HCT116 (cell line): ENCODE measurements at regions not wholly inside any gene's neighbourhood (a gene's known extent, or its start where the extent isn't known, plus 50 kb on each side); places are given as distances from the start of the nearest gene placed in this dataset.

Experiments
- ATAC-seq: fragments of 200-7000 bp; cut with Tn5 transposase; 2 replicates; pipeline ENCODE4 v1.9.1; 2020; ENCODE audit warnings: mild to moderate bottlenecking, moderate library complexity
- BruUV-seq: library from RNA; stranded (reverse); fragments of 400-500 nt; replicated peaks from 2 replicates; lab custom pipeline; 2021; lab: Mats Ljungman, UMichigan
- CTCF ChIA-PET: fragments of 300-600 bp; sonication (Branson Sonifier 250); formaldehyde crosslinking; loops from one replicate; lab custom pipeline; 2021; ENCODE audit warnings: antibody characterized with exemption; lab: Charles Lee
- POLR2A ChIA-PET: fragments of 300-600, 350-600 bp; sonication (Branson Sonifier 250); formaldehyde crosslinking; loops from one replicate; lab custom pipeline; 2021; ENCODE audit warnings: antibody characterized with exemption; lab: Charles Lee
- RAD21 ChIA-PET, 2 experiments: fragments of 300-600 bp; sonication (Branson Sonifier 250); formaldehyde crosslinking; loops; one replicate each; lab custom pipeline; 2023; ENCODE audit warnings: low total read pairs in 2 of 2; ENCODE audit not compliant: uncharacterized antibody in 2 of 2, unreplicated experiment in 2 of 2, low non-redundant PET in 1 of 2; lab: Charles Lee
- DNase-seq: peaks from one replicate; pipeline ENCODE4 v3.0.0-alpha.2; 2010; ENCODE audit warnings: low read depth, low spot score
- H2AFZ ChIP-seq: fragments of 200-600 bp; shearing (Covaris generic), sonication (generic); 2 replicates; pipeline ENCODE4 v1.6.1; 2017; ENCODE audit warnings: low read depth, mixed run types, mixed read lengths, antibody characterized with exemption, low read length; ENCODE audit not compliant: poor library complexity, severe bottlenecking
- H3K27ac ChIP-seq: 2 replicates; pipeline ENCODE4 v1.5.1; 2012; ENCODE audit warnings: low read depth, low read length
- H3K27me3 ChIP-seq: fragments of 200-600 bp; sonication (generic); 2 replicates; pipeline ENCODE4 v1.6.1; 2016; ENCODE audit warnings: mixed run types, low read length, mixed read lengths; ENCODE audit not compliant: insufficient read depth
- H3K36me3 ChIP-seq, 2 experiments: fragments of 200-500 bp in 1 of 2; fragments of 200-600 bp in 1 of 2; sonication (Bioruptor generic) in 1 of 2; sonication (generic) in 1 of 2; 2 replicates each; pipeline versions ENCODE4 v1.5.1 to v1.6.1; 2014 to 2016; ENCODE audit warnings: low read length in 2 of 2, inconsistent platforms in 1 of 2, mixed read lengths in 1 of 2, mixed run types in 1 of 2; ENCODE audit not compliant: insufficient read depth in 2 of 2, control insufficient read depth in 1 of 2
- H3K4me1 ChIP-seq, 2 experiments: fragments of 200-600 bp in 1 of 2; sonication (generic) in 1 of 2; 2 replicates each; pipeline versions ENCODE4 v1.5.1 to v1.6.1; 2012 to 2017; ENCODE audit warnings: low read length in 2 of 2, inconsistent platforms in 1 of 2, mild to moderate bottlenecking in 1 of 2, mixed read lengths in 1 of 2, mixed run types in 1 of 2, moderate library complexity in 1 of 2; ENCODE audit not compliant: insufficient read depth in 2 of 2, control insufficient read depth in 1 of 2
- H3K4me2 ChIP-seq: fragments of 200-600 bp; sonication (generic); 2 replicates; pipeline ENCODE4 v1.6.1; 2017; ENCODE audit warnings: mixed run types, low read length, mixed read lengths
- H3K4me3 ChIP-seq, 2 experiments: fragments of 200-600 bp in 1 of 2; sonication (generic) in 1 of 2; replicated peaks in 1 of 2; 2 replicates each; pipeline ENCODE4 v1.5.1; 2011 to 2016; ENCODE audit warnings: low read length in 2 of 2, control low read depth in 1 of 2, low read depth in 1 of 2, mild to moderate bottlenecking in 1 of 2, mixed read lengths in 1 of 2, mixed run types in 1 of 2
- H3K79me2 ChIP-seq: fragments of 200-600 bp; sonication (generic); 2 replicates; pipeline ENCODE4 v1.6.1; 2017; ENCODE audit warnings: mild to moderate bottlenecking, mixed run types, low read length, moderate library complexity, mixed read lengths; ENCODE audit not compliant: insufficient read depth
- H3K9ac ChIP-seq: fragments of 200-600 bp; sonication (generic); 2 replicates; pipeline ENCODE4 v1.6.1; 2016; ENCODE audit warnings: low read length, mixed read lengths
- H3K9me2 ChIP-seq: fragments of 200-600 bp; sonication (generic), shearing (Covaris generic); 2 replicates; pipeline ENCODE4 v1.6.1; 2017; ENCODE audit warnings: mixed run types, mild to moderate bottlenecking, moderate library complexity; ENCODE audit not compliant: insufficient read depth
- H3K9me3 ChIP-seq, 2 experiments: fragments of 200-500 bp in 1 of 2; fragments of 200-600 bp in 1 of 2; sonication (Bioruptor generic) in 1 of 2; sonication (generic) in 1 of 2; 2 replicates each; pipeline ENCODE4 v1.6.1; 2014 to 2017; ENCODE audit warnings: low read length in 2 of 2, mixed read lengths in 2 of 2, inconsistent platforms in 1 of 2, low read depth in 1 of 2, mild to moderate bottlenecking in 1 of 2, mixed run types in 1 of 2, moderate library complexity in 1 of 2; ENCODE audit not compliant: control insufficient read depth in 1 of 2, insufficient read depth in 1 of 2
- H4K20me1 ChIP-seq: fragments of 200-600 bp; sonication (generic), shearing (Covaris generic); 2 replicates; pipeline ENCODE4 v1.6.1; 2017; ENCODE audit warnings: mixed run types, mild to moderate bottlenecking, moderate library complexity; ENCODE audit not compliant: insufficient read depth
- ATF3 ChIP-seq: IDR thresholded peaks from 2 replicates; pipeline ENCODE4 v1.6.1; 2012
- CBX3 ChIP-seq: IDR thresholded peaks from 2 replicates; pipeline ENCODE4 v1.6.1; 2012; ENCODE audit warnings: low read depth
- CEBPB ChIP-seq: IDR thresholded peaks from 2 replicates; pipeline ENCODE4 v1.6.1; 2012; ENCODE audit warnings: low read depth
- CTCF ChIP-seq, 3 experiments: fragments of 200-600 bp in 1 of 3; sonication (generic) in 1 of 3; IDR thresholded peaks in 2 of 3; conservative IDR thresholded peaks in 1 of 3; 2 replicates each; pipeline ENCODE4 v1.5.1; 2012 to 2017; ENCODE audit warnings: low read depth in 2 of 3, low read length in 2 of 3, antibody characterized with exemption in 1 of 3, borderline replicate concordance in 1 of 3, control low read depth in 1 of 3, mild to moderate bottlenecking in 1 of 3, mixed read lengths in 1 of 3, mixed run types in 1 of 3, moderate library complexity in 1 of 3; ENCODE audit not compliant: insufficient read depth in 1 of 3
- EGR1 ChIP-seq: IDR thresholded peaks from 2 replicates; pipeline ENCODE4 v1.6.1; 2012; ENCODE audit warnings: low read depth
- ELF1 ChIP-seq: IDR thresholded peaks from 2 replicates; pipeline ENCODE4 v1.6.1; 2012; ENCODE audit warnings: low read depth, borderline replicate concordance
- EZH2 ChIP-seq: fragments of 200-600 bp; sonication (generic); IDR thresholded peaks from 2 replicates; pipeline ENCODE4 v1.6.1; 2017; ENCODE audit warnings: antibody characterized with exemption, mixed run types
- EZH2phosphoT487 ChIP-seq: fragments of 200-600 bp; IDR thresholded peaks from 2 replicates; pipeline ENCODE4 v1.6.1; 2018; ENCODE audit warnings: antibody characterized with exemption, borderline replicate concordance
- FOSL1 ChIP-seq: IDR thresholded peaks from 2 replicates; pipeline ENCODE4 v1.6.1; 2012; ENCODE audit warnings: low read depth
- MAX ChIP-seq: IDR thresholded peaks from 2 replicates; pipeline ENCODE4 v1.6.1; 2012
- POLR2AphosphoS5 ChIP-seq: IDR thresholded peaks from 2 replicates; pipeline ENCODE4 v1.6.1; 2011; ENCODE audit warnings: mild to moderate bottlenecking, low read depth, low read length, moderate library complexity
- RAD21 ChIP-seq: IDR thresholded peaks from 2 replicates; pipeline ENCODE4 v1.6.1; 2012; ENCODE audit warnings: low read depth, mild to moderate bottlenecking
- REST ChIP-seq: IDR thresholded peaks from 2 replicates; pipeline ENCODE4 v1.6.1; 2012; ENCODE audit warnings: low read depth
- SIN3A ChIP-seq: IDR thresholded peaks from 2 replicates; pipeline ENCODE4 v1.6.1; 2012; ENCODE audit warnings: low read depth
- SP1 ChIP-seq: IDR thresholded peaks from 2 replicates; pipeline ENCODE4 v1.6.1; 2012; ENCODE audit warnings: low read depth
- SRF ChIP-seq: IDR thresholded peaks from 2 replicates; pipeline ENCODE4 v1.6.1; 2012; ENCODE audit warnings: low read depth
- TCF7L2 ChIP-seq: IDR thresholded peaks from 2 replicates; pipeline ENCODE4 v1.7.0; 2011; ENCODE audit warnings: borderline replicate concordance, inconsistent platforms; ENCODE audit not compliant: insufficient read depth, insufficient read length; ENCODE audit errors: extremely low read depth
- YY1 ChIP-seq: IDR thresholded peaks from 2 replicates; pipeline ENCODE4 v1.6.1; 2011; ENCODE audit warnings: low read length, low read depth, moderate library complexity, mild to moderate bottlenecking; ENCODE audit not compliant: insufficient replicate concordance; ENCODE audit errors: extremely low read depth
- ZBTB33 ChIP-seq: IDR thresholded peaks from 2 replicates; pipeline ENCODE4 v1.6.1; 2011; ENCODE audit warnings: mild to moderate bottlenecking, low read length, moderate library complexity; ENCODE audit not compliant: insufficient replicate concordance; ENCODE audit errors: extremely low read depth
- ZFX ChIP-seq: fragments of 450-650 bp; IDR thresholded peaks from 2 replicates; pipeline ENCODE4 v1.6.1; 2017
- intact Hi-C: fragments of 100-400 bp; cut with micrococcal nuclease; formaldehyde crosslinking; loops from 2 replicates; pipeline ENCODE4 v1.10.0; 2022

GRCh38 chr11:23399995-23400394 lies 539.7 kb upstream of the CCDC179 start:
- Histone ChIP-seq H3K4me2 (no peak overlapping the region), H3K9me2 (no peaks in the 10 kb centered on the region), H4K20me1 (no peaks in the 10 kb centered on the region), H3K4me3 (no peak overlapping the region), H3K36me3 (no peaks in the 10 kb centered on the region), H3K27me3 (no peaks in the 10 kb centered on the region), H3K4me1 (no peaks in the 10 kb centered on the region), H3K79me2 (no peaks in the 10 kb centered on the region), H3K27ac (no peak overlapping the region), H3K9ac (no peak overlapping the region), H3K9me3 (peaks cover 0 to 18% of the 10 kb centered on the region in 2 experiments; a peak in 2 of 4 replicates), H2AFZ (no peak overlapping the region)
- POLR2A ChIA-PET, result no interaction called here
- RAD21 ChIA-PET, result no interaction called here
- no peak for TF ChIP-seq ATF3
- no peak for TF ChIP-seq CEBPB
- no peak for TF ChIP-seq CBX3
- no peak for TF ChIP-seq REST
- TF ChIP-seq FOSL1, result no peak
- no peak for TF ChIP-seq YY1
- TF ChIP-seq MAX, result no peak
- TF ChIP-seq EZH2phosphoT487, result no peak
- TF ChIP-seq SP1, result no peak
- no peak for TF ChIP-seq EGR1
- TF ChIP-seq ELF1, result no peak
- no peak for TF ChIP-seq SRF
- TF ChIP-seq RAD21, result no peak
- no peak for TF ChIP-seq ZFX
- no peak for TF ChIP-seq EZH2
- TF ChIP-seq POLR2AphosphoS5, result no peak
- TF ChIP-seq ZBTB33, result no peak
- TF ChIP-seq TCF7L2, result no peak
- TF ChIP-seq SIN3A, result no peak
- no peak for TF ChIP-seq CTCF (IDR thresholded peaks at IDR 0.05 in 2 of 3, conservative IDR thresholded peaks at IDR 0.05 in 1 of 3; ENCODE audit: borderline replicate concordance in 1 of 3, insufficient read depth in 1 of 3, low read depth in 2 of 3, low read length in 2 of 3)
- no peak for ATAC-seq
- no peak for DNase-seq
- CTCF ChIA-PET, result no interaction called here
- BruUV-seq, result no TSS peak
- intact Hi-C loops, result no loop called here
